HG02981 (cell line): ENCODE measurements at regions not wholly inside any gene's neighbourhood (a gene's known extent, or its start where the extent isn't known, plus 50 kb on each side); places are given as distances from the start of the nearest gene placed in this dataset.

Experiments
- ATAC-seq: cut with Tn5 transposase; IDR thresholded peaks from one replicate; pipeline ENCODE4 v1.9.1; 2021; ENCODE audit warnings: mild to moderate bottlenecking, moderate library complexity; ENCODE audit not compliant: unreplicated experiment

GRCh38 chr10:43981232-43981631, 332.6 kb upstream of the ZNF32 start:
- ATAC-seq, result no peak

- ATAC-seq, result no peak
These were observed 332.0 kb upstream of the ZNF32 start for GRCh38 chr10:43980715-43981114.

DNA sequence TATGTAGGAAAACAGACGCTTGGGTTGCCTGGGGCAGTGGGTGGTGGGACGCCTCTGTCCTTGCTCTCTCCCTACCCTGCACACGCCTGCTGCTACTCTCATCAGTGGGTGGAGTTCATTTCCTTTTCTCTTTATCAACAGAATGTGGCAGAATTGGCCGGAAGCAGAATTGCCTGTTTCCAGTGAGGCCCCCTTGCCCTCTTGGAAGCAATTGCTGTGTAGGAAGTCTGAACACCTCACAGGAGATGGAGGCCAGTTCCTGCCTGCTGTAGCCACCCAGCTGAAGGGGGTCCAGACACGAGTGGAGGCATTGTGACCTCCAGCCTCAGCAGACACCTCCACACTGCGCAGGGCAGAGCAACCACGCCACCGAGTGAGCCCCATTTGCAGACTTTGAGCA, 331.6 kb upstream of the ZNF32 start:
- ATAC-seq, result no peak

DNA sequence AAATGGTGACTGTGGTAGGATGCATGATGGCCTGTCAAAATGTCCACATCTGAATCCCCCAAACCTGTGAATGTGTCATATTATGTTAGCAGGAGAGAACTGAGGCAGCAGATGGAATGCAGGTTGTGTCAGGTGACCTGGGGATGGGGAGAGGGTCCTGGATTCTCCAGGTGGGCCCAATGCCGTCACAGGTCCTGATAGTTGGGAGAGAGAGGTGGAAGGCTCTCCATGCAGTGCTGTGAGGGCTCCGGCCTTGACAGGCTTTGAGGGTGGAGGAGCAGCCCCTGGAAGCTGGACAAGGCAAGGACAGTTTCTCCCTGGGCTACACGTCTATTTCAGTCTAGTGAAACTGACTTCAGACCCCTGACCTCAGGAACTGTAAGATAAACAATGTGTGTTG, 330.9 kb upstream of the ZNF32 start:
- ATAC-seq, result no peak

DNA sequence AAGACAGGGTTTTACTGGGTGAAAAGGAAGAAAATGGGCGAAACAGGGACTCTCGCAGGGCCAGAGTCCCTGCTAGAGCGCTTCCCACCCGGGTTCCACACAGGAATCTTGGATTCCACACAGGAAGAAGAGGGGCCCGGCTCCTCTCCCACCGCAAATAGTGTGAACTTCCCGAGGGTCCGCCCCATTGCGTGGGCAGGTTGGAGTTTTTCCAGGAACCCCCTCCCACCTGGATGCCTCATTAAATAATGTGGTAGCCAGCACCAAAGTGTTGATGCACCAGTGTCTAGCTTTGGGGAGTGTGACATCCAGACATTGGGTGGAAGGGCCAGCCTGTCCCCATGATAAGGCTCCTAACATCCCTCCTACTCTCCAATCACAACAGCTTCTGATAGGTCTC, 330.3 kb upstream of the ZNF32 start:
- ATAC-seq, result no peak

DNA sequence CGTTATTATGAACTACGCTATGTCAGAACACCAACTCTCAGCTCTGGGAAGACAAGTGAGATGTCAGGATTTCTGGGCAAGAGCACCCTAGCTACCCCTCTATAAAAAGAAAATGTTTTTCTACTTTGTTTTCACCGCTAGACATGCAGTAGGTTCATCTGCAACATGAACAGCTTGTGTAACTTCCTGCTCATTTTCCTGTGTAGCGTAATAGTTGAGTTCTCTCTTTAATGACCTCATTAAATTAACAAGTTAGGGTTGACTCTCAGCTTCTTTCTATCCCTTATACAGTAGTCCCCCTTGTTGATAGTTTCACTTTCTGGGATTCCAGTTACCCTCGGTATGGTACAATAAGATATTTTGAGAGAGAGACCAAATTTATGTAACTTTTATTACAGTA, 329.4 kb upstream of the ZNF32 start:
- ATAC-seq, result no peak

DNA sequence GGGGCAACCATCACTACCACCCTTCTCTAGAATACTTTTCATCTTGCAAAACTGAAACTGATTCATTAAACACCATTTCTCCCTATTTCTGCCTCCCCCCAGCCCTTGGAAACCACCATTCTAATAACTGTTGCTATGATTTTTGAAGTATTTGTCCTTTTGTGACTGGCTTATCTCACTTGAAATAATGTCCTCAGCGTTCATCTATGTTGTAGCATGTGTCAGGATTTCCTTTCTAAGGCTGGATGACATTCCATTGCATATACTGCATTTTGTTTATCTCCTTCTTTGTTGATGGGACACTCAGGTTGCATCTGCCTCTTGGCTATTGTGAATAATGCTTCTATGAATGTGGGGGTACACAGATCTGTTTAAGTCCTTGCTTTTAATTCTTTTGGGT, 327.6 kb upstream of the ZNF32 start:
- no peak for ATAC-seq

DNA sequence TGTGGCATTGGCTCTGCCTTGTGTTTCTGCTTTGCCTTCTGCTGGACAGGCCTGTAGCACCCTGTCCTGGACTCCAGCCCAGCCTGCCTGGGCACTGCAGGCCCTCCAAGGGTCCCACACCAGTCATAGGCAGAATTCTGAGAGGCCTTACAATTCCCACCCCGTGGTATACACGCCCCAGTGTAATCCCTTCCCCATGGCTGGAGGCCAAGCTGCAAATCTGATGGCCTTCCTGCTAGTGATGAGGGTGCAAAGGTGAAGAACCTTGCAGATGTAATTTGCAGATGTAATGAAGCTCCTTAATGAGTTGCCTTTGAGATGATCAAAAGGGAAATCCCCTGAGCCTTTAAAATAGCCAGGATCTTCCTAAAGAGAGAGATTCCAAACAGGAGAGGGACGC, 325.1 kb upstream of the ZNF32 start:
- ATAC-seq, result no peak

DNA sequence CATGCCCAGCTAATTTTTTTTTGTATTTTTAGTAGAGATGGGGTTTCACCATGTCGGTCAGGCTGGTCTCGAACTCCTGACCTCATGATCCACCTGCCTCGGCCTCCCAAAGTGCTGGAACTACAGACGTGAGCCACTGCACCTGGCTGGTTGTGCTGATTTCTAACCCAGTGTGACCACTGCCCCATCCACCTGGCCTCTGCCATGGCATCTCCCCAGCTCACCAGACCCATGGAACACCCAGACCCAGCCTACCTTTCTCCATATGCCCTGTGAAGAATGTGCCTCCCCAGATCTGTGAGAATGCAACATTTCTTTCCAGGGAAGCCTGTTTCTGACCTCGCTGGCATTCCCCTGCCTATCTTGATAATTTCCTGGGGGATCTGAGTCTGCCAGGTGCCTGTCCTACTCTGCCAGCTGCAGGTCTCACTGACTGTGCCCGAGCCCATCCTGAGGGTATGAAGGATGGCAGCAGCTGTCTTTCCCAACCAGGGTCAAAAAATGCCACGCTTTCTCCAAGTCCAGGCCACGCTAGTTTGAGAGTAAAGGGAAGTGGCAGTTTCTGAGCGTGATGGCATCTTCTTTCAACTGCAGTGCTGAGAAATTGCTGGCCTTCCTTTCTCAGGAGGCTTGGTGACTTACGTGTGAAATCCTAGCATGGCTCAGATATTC, 324.4 kb upstream of the ZNF32 start:
- no peak for ATAC-seq

- no peak for ATAC-seq
These were observed 323.3 kb upstream of the ZNF32 start for GRCh38 chr10:43971981-43972380.

- no peak for ATAC-seq
These were observed 322.6 kb upstream of the ZNF32 start for GRCh38 chr10:43971306-43971705.

DNA sequence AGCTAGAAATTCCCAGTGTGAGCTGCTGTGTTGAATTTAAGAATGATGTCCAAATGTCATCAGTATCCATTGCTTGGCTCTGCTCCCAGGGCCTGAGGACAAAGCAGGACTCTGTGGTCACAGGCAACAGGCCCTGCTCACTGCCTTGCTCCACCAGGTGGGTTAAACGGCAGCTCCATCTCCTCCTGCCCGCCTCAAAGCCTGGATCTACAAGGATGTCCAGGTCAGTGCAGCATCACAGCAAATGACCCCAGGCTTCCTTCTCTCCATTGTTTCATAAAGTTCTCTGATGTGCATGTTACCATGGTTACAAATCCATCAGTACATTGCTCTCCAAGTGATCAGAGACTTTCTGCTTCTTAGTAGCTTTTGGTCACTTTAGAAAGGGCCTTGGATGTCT, 322.0 kb upstream of the ZNF32 start:
- ATAC-seq, result no peak

GRCh38 chr10:43970018-43970698, 321.5 kb upstream of the ZNF32 start:
- ATAC-seq, result no peak

GRCh38 chr10:43969506-43969905, 320.8 kb upstream of the ZNF32 start:
- no peak for ATAC-seq

GRCh38 chr10:43968961-43969360, 320.3 kb upstream of the ZNF32 start:
- no peak for ATAC-seq

DNA sequence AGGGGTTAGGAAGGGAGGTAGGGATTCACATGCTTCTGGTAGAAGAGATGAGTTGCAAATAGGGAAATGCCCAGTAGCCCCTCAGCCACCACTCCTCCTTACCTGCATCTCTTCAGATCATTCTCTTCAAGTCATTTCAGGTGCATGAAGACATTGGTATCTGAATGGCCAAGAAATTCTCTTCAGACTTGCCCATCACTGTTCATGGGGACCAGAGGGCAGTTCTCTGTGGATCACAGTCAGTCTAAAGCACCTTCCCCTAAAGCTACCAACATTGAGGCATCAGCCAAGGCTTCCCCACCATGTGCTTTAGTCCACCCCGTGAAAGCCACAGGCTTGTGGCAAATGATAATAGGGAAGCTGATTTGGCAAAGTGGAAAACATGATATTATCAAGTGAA, 319.4 kb upstream of the ZNF32 start:
- no peak for ATAC-seq

- ATAC-seq, result no peak
These were observed 317.9 kb upstream of the ZNF32 start for GRCh38 chr10:43966571-43966965.

GRCh38 chr10:43965918-43966570, 317.4 kb upstream of the ZNF32 start:
- no peak for ATAC-seq

DNA sequence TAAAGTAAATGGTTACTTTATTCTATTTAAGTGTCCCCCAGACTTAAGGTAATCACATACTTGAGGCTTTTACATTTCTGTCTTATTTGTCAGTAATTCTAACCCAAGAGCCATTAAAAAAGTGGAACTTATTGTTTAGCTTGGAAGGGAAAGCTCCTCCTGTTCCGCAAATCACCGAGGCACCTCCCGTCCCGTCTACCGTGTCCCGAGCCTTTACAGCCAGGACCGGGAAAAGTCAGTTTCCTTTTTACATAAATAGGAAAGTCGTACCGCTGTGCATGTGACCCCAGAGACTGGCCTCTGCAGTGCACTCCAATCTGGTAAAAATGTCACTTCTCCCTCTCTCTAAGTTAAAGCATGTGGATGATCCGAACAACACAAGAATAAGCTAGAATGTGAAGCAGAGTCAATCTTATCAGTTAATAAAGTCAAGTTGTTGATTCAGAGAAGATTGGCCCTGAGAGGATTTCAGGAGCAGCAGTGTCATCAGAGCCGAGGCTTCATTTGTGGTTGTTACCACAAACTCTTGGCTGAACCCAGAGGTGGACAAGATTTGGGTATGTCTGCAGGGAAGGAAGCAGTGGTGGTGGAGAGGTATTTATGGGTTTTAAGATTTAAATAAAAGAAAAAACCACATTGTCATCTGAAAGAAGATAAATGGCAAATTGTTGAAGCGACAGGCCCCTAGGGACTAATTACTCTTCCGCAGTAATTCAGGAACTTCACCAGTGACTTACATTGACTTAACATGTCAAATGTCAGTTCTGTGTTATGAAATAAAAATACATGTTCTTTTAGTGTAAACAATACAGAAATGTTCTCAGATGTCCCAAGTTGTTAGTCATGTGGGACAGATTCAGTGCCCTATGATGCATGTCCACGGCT, 316.6 kb upstream of the ZNF32 start:
- no peak for ATAC-seq

DNA sequence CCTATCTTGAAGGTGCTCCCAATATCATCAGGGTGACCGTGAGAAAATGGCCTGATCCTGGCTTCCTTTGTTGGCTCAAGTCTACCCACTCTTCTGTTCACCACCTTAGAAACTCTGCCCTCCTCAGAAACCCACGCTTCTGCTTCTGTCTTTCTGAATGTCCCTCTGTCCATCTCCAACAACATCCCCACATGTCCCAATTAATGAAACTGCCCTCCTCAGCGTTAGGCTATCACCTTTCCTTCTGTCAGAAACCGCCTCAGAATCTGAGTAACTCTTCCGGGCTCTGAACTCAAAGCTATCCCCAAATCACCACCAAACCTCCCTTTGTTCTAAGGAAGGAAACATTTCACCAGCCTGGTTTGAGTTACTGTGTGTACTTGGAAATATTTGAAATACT, 315.8 kb upstream of the ZNF32 start:
- no peak for ATAC-seq

DNA sequence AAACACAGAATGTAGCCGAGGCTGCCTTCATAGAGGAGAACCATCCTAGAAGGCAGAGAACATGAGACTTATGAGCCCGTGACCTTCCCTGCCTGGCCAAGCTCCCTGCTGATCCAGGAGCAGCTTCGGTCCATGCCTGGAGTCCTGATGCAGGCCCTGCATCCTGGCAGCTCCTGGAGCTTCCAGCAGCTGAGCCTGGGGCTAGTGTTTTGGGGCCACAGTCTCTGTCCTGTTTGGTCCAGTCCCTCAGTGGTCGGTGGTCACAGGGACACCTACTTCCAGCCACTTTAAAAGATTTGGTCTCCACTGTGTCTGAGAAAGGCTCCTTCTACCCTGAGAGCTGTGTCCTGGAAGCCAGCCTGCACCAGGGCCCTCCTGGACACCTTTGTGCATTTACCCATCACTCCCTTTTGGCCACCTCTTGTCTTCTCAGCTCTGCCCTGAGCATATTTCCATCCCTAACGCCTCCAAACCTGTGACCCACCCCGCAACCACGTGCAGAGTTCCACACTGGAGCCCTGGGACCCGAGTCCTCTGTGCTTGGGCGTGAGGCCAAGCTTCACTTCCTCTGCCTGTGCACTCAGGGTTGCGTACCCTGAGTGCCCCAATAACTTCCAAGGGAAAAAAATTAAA, 315.2 kb upstream of the ZNF32 start:
- ATAC-seq, result no peak
